Breast epithelium (tissue), 3 donors: ENCODE measurements at regions not wholly inside any gene's neighbourhood (a gene's known extent, or its start where the extent isn't known, plus 50 kb on each side); places are given as distances from the start of the nearest gene placed in this dataset.
"Not testable (repeated sequence)": the region's sequence is repeated elsewhere in the genome, so short reads cannot be mapped to it uniquely, and the experiment has no call there.

ENCODE experiments used
- CTCF ChIP-seq, 3 donors: fragments of 450-650 bp; IDR thresholded peaks; one replicate each; pipeline ENCODE4 v1.5.1; 2016 to 2017; ENCODE audit warnings: antibody characterized with exemption in 3 of 3, mild to moderate bottlenecking in 3 of 3, moderate library complexity in 3 of 3
- POLR2A ChIP-seq: fragments of 450-650 bp; IDR thresholded peaks from one replicate; pipeline ENCODE4 v1.6.1; 2016; ENCODE audit warnings: antibody characterized with exemption, mild to moderate bottlenecking, moderate library complexity

- not testable (repeated sequence) for TF ChIP-seq CTCF (IDR thresholded peaks at IDR 0.05); POLR2A
Measured at GRCh38 chr12:78281102-78281501, 450.4 kb downstream of the NAV3 start.
